HUES48 (cell line): ENCODE measurements at regions not wholly inside any gene's neighbourhood (a gene's known extent, or its start where the extent isn't known, plus 50 kb on each side); places are given as distances from the start of the nearest gene placed in this dataset.
"Not testable (repeated sequence)": the region's sequence is repeated elsewhere in the genome, so short reads cannot be mapped to it uniquely, and the experiment has no call there.

Experiments
- H3K27ac ChIP-seq: one replicate; pipeline ENCODE4 v1.7.0; 2013; ENCODE audit warnings: low read depth, low read length, inconsistent platforms
- H3K27me3 ChIP-seq: 2 replicates; pipeline ENCODE4 v1.6.1; 2013; ENCODE audit warnings: mild to moderate bottlenecking, low read length; ENCODE audit not compliant: control insufficient read depth, insufficient read depth
- H3K36me3 ChIP-seq: 2 replicates; pipeline ENCODE4 v1.6.1; 2013; ENCODE audit warnings: low read length; ENCODE audit not compliant: control insufficient read depth, insufficient read depth
- H3K4me1 ChIP-seq: 2 replicates; pipeline ENCODE4 v1.6.1; 2013; ENCODE audit warnings: mild to moderate bottlenecking, low read length; ENCODE audit not compliant: control insufficient read depth, insufficient read depth
- H3K4me3 ChIP-seq: 2 replicates; pipeline ENCODE4 v1.5.1; 2013; ENCODE audit warnings: mild to moderate bottlenecking, low read depth, low read length
- H3K9ac ChIP-seq: 2 replicates; pipeline ENCODE4 v1.6.1; 2013; ENCODE audit warnings: mild to moderate bottlenecking, low read depth, low read length, moderate library complexity
- H3K9me3 ChIP-seq: 2 replicates; pipeline ENCODE4 v1.6.1; 2013; ENCODE audit warnings: low read length; ENCODE audit not compliant: control insufficient read depth, insufficient read depth

DNA sequence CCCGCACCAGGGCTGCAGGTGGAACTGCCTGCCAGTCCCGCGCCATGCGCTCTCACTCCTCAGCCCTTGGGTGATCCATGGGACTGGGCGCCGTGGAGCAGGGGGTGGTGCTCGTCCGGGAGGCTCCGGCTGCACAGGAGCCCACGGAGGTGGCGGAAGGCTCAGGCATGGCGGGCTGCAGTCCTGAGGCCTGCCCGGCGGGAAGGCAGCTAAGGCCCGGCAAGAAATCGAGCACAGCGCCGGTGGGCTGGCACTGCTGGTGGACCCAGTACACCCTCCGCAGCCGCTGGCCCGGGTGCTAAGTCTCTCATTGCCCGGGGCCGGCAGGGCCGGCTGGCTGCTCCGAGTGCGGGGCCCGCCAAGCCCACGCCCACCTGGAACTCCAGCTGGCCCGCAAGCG lies 976.0 kb downstream of the ADGRL2 start:
- H3K27ac ChIP-seq, H3K4me3 ChIP-seq, H3K9me3 ChIP-seq, H3K4me1 ChIP-seq, H3K9ac ChIP-seq, H3K36me3 ChIP-seq, H3K27me3 ChIP-seq: not testable (repeated sequence)

- no peaks in the 10 kb centered on the region for H3K36me3 ChIP-seq
- H3K4me3 ChIP-seq = no peak overlapping the region
- no peak overlapping the region for H3K9ac ChIP-seq
- no peak overlapping the region for H3K27ac ChIP-seq
- no peaks in the 10 kb centered on the region; the same call in 1 of the 2 replicates for H3K9me3 ChIP-seq
- H3K4me1 ChIP-seq = no peaks in the 10 kb centered on the region
- no peaks in the 10 kb centered on the region for H3K27me3 ChIP-seq
Measured at GRCh38 chr1:82775406-82776000, 974.8 kb downstream of the ADGRL2 start.

DNA sequence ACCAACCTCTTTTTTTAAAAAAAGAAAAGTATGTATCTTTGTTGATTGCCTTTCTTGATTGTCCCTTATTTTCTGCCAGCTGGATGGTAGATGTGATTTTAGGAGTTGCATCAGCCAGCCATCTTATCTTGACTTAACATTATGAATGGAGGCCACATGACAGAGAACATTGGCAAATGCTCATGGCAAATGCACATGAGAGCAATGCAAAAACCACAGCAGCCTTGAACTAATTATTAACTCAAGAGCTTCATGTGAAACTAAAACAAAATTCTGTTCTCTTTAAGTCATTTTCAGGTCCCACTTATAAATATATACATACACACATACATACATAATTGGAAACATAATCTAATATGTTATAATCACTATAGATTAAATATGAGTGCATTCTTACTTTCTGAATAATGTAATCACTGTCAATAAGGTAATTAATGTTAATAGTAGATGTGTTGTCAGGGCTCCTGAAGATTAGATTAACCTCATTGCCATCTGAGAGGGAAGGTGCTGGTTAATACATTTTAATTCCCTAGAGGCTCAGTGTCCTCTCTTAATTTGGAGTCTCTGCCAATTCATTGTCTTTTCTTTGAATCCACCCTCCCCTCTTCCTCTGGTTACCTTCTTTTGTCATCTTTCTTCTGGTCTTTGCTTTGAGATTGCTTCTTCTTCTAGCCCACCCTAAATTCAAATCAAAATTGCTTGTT lies 962.2 kb downstream of the ADGRL2 start:
- Histone ChIP-seq H3K27me3 (no peaks in the 10 kb centered on the region), H3K36me3 (no peaks in the 10 kb centered on the region), H3K4me3 (no peak overlapping the region), H3K4me1 (peaks cover 10% of the 10 kb centered on the region), H3K27ac (no peak overlapping the region), H3K9me3 (no peaks in the 10 kb centered on the region), H3K9ac (no peak overlapping the region)

- no peak overlapping the region for H3K4me3 ChIP-seq
- no peaks in the 10 kb centered on the region for H3K27me3 ChIP-seq
- peaks cover 10% of the 10 kb centered on the region for H3K4me1 ChIP-seq
- H3K36me3 ChIP-seq = no peaks in the 10 kb centered on the region
- no peak overlapping the region for H3K27ac ChIP-seq
- no peaks in the 10 kb centered on the region for H3K9me3 ChIP-seq
- no peak overlapping the region for H3K9ac ChIP-seq
Measured at GRCh38 chr1:82759035-82759434, 958.3 kb downstream of the ADGRL2 start.

- H3K27me3 ChIP-seq = no peaks in the 10 kb centered on the region
- no peak overlapping the region for H3K27ac ChIP-seq
- no peaks in the 10 kb centered on the region for H3K36me3 ChIP-seq
- H3K9ac ChIP-seq = no peak overlapping the region
- peaks cover 6% of the 10 kb centered on the region for H3K4me1 ChIP-seq
- H3K9me3 ChIP-seq = no peaks in the 10 kb centered on the region
- H3K4me3 ChIP-seq = no peak overlapping the region
Measured at GRCh38 chr1:82755671-82756070, 954.9 kb downstream of the ADGRL2 start.

GRCh38 chr1:82755191-82755590 lies 954.5 kb downstream of the ADGRL2 start:
- Histone ChIP-seq H3K4me3 (no peak overlapping the region), H3K9ac (no peak overlapping the region), H3K27ac (no peak overlapping the region)

GRCh38 chr1:82752046-82752445 lies 951.3 kb downstream of the ADGRL2 start:
- H3K36me3 ChIP-seq = no peaks in the 10 kb centered on the region
- no peak overlapping the region for H3K4me3 ChIP-seq
- no peak overlapping the region for H3K27ac ChIP-seq
- no peaks in the 10 kb centered on the region for H3K27me3 ChIP-seq
- no peaks in the 10 kb centered on the region for H3K9me3 ChIP-seq
- H3K4me1 ChIP-seq = no peaks in the 10 kb centered on the region
- H3K9ac ChIP-seq = no peak overlapping the region

More at GRCh38 chr1:82755191-82755590, 954.5 kb downstream of the ADGRL2 start:
- no peaks in the 10 kb centered on the region for H3K36me3 ChIP-seq
- peaks cover under 1% of the 10 kb centered on the region for H3K4me1 ChIP-seq
- no peaks in the 10 kb centered on the region for H3K9me3 ChIP-seq
- no peaks in the 10 kb centered on the region for H3K27me3 ChIP-seq

GRCh38 chr1:82733645-82734044 lies 932.9 kb downstream of the ADGRL2 start:
- Histone ChIP-seq H3K4me1 (no peaks in the 10 kb centered on the region), H3K9ac (no peak overlapping the region), H3K9me3 (no peaks in the 10 kb centered on the region; the same call in 1 of the 2 replicates), H3K4me3 (no peak overlapping the region), H3K27me3 (no peaks in the 10 kb centered on the region), H3K27ac (no peak overlapping the region), H3K36me3 (no peaks in the 10 kb centered on the region)

DNA sequence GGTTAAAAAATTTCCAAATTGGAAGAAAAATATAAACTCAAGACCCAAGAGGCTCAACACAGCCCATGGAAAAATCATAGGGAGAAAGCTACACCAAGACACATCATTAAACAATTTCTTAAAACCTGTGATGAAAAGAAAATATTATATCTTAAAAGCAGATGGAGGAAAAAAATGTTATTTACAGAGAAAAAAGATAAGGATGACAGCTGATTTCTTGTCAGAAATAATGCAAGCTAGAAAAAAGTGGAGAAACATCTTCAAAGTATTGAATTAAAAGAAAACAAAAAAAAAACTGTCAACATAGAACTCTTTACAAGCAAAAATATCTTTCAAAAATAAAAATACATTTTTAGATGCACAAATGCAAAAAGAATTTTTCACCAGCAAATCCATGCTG lies 930.5 kb downstream of the ADGRL2 start:
- H3K4me1 ChIP-seq = no peaks in the 10 kb centered on the region
- no peak overlapping the region for H3K4me3 ChIP-seq
- no peaks in the 10 kb centered on the region for H3K27me3 ChIP-seq
- no peak overlapping the region for H3K27ac ChIP-seq
- no peaks in the 10 kb centered on the region; the same call in 1 of the 2 replicates for H3K9me3 ChIP-seq
- no peak overlapping the region for H3K9ac ChIP-seq
- no peaks in the 10 kb centered on the region for H3K36me3 ChIP-seq

DNA sequence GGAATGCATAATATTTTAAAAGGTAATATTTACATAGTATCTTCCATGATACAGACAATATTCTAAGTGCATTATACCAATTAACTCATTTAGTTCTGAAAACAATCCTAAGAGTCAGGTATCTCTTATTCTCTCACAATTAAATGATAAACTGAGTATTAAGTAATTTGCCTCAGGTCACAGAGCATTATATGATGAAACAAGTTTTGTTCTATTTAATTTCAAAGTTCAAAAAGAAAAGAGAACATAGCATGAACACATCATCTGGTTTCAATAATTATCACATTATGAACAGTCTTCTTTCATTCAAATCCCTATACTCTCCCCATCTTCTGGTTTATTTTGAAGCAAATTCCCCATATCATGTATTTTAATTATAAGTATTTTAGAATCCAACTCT lies 927.5 kb downstream of the ADGRL2 start:
- Histone ChIP-seq H3K27me3 (no peaks in the 10 kb centered on the region), H3K36me3 (no peaks in the 10 kb centered on the region), H3K9ac (no peak overlapping the region), H3K27ac (no peak overlapping the region), H3K4me1 (no peaks in the 10 kb centered on the region), H3K4me3 (no peak overlapping the region), H3K9me3 (no peaks in the 10 kb centered on the region; the same call in 1 of the 2 replicates)

GRCh38 chr1:82724246-82724645 lies 923.5 kb downstream of the ADGRL2 start:
- Histone ChIP-seq H3K4me3 (no peak overlapping the region), H3K27me3 (no peaks in the 10 kb centered on the region), H3K36me3 (no peaks in the 10 kb centered on the region), H3K9ac (no peak overlapping the region), H3K9me3 (no peaks in the 10 kb centered on the region), H3K4me1 (no peaks in the 10 kb centered on the region), H3K27ac (no peak overlapping the region)
